ENCODE measurements at regions not wholly inside any gene's neighbourhood (a gene's known extent, or its start where the extent isn't known, plus 50 kb on each side); places are given as distances from the start of the nearest gene placed in this dataset.

DNA sequence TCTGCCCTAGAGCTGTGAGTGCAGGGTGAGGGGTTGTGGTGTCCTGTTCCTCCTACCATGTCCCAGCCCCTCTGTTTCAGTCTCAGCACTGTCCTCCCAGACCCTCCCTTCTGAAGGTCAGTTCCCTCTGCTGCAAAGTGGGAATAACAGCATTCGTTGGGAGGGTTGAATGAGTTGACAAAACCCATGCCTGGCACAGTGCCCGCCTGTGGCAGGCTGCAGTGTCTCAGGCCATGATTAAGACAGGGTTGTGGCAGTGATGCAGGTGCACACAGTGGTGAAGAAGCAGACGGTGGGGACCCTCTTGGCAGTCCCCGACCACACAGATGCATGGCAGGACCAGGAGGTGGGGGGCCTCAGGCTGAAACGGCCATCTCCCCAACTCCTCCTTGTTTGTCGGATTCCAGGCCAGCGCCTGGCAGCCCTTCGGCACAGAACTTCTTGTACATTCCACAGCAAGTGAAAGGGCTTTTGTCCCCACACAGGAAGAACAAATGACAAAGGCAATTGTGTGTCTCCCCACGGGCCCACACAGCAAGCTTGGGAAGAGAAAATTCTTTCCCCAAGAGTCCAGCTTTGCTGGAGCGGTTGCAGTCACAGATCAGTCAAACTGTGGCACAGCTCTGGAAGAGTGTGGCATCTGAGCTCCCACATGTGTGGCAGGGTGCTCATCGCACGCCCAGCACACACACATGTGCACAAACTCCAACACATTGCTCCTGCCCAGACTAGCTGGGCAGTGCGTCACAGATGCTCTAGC, 58.1 kb upstream of the EPCAM start:
- TF ChIP-seq, protein P1, sequence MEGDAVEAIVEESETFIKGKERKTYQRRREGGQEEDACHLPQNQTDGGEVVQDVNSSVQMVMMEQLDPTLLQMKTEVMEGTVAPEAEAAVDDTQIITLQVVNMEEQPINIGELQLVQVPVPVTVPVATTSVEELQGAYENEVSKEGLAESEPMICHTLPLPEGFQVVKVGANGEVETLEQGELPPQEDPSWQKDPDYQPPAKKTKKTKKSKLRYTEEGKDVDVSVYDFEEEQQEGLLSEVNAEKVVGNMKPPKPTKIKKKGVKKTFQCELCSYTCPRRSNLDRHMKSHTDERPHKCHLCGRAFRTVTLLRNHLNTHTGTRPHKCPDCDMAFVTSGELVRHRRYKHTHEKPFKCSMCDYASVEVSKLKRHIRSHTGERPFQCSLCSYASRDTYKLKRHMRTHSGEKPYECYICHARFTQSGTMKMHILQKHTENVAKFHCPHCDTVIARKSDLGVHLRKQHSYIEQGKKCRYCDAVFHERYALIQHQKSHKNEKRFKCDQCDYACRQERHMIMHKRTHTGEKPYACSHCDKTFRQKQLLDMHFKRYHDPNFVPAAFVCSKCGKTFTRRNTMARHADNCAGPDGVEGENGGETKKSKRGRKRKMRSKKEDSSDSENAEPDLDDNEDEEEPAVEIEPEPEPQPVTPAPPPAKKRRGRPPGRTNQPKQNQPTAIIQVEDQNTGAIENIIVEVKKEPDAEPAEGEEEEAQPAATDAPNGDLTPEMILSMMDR (IDR thresholded peaks at IDR 0.05; ENCODE audit: low read depth, low read length): no peak
- Histone ChIP-seq H3K9me3 (ENCODE audit: low read depth) (no peaks in the 10 kb centered on the region), H3K4me3 (no peak overlapping the region), H3K27me3 (peaks cover 3% of the 10 kb centered on the region), H3K27ac (no peak overlapping the region), H3K4me1 (ENCODE audit: low read depth) (peaks cover 19% of the 10 kb centered on the region), H3K36me3 (no peaks in the 10 kb centered on the region)
- DNase-seq (ENCODE audit: low read depth in 1 of 2, low spot score in 1 of 2): peak in 1 of 2 donors; percentile 26

DNA sequence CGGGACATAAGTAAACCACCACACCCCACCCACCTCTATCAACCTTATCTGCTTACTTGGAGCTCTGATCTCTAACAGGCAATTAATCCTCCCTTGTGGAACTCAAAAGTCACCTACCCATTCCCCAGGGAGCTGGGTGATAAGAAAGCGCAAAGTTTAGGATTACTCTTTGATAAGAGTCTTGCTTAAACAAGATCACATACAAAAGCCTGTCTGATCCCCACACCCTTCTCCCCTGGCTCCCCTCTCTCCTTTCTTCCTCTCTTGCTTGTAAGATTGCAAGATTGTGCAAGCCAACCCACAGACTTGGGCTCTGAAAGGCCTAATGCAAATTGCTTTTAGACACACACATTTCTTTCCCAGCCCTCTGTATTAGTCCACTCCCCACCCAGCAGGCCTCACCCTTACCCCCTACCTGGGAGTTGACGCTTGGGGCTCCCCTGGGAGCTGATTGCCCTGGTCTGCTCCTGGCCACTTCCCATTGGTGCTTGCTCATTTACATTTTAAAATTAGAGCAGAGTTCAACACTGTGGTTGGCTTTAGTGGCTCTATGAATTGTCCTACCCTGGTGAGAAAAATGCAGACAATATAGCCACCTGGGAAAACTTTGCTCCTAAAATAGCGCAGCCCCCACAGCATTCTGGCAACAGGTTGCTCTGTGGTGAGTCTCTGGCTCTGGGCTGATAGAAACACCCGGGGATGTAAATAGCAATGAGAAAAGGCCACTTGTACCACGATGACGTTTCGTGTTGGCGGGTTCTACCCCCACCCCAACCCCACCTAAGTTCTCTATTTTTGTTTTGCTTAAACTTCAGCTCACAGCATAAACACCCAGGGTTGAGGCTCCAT, 58.9 kb upstream of the EPCAM start:
- TF ChIP-seq, protein P1 (IDR thresholded peaks at IDR 0.05; ENCODE audit: low read depth, low read length): no peak
- H3K9me3 ChIP-seq (ENCODE audit: low read depth): no peaks in the 10 kb centered on the region
- H3K27ac ChIP-seq: peak overlapping the region; percentile 35
- H3K4me1 ChIP-seq (ENCODE audit: low read depth): peaks cover 19% of the 10 kb centered on the region
- peaks cover 3% of the 10 kb centered on the region for H3K27me3 ChIP-seq
- H3K4me3 ChIP-seq: no peak overlapping the region
- DNase-seq (ENCODE audit: low read depth in 1 of 2, low spot score in 1 of 2): peak in 1 of 2 donors; percentile 78
- H3K36me3 ChIP-seq: no peaks in the 10 kb centered on the region

DNA sequence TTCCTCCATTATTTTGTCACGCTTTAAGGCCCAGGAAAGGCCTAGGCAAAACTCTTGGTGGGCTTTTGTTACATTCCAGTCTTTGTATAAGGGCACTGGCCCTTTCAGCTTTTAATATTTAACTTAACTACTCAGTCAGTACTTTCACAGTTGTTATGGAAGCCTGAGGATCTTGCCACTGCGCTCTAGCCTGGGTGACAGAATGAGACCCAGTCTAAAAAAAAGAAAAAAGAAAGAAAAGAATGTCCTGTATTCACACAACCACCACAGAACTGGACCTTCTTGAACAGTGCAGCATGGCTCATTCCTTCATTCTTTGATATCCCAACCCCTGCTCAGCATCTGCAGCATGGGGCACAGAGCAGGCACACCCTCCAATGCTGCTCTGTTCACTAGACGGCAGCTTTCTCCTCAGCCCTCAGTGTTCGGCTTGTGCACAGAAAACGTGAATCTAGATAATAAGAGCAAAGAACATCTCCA, 59.6 kb upstream of the EPCAM start:
- DNase-seq (ENCODE audit: low read depth in 1 of 2, low spot score in 1 of 2): no peak
- Histone ChIP-seq H3K9me3 (ENCODE audit: low read depth) (no peaks in the 10 kb centered on the region), H3K27ac (no peak overlapping the region), H3K4me1 (ENCODE audit: low read depth) (peaks cover 19% of the 10 kb centered on the region), H3K4me3 (no peak overlapping the region), H3K36me3 (no peaks in the 10 kb centered on the region), H3K27me3 (peaks cover 3% of the 10 kb centered on the region)
- TF ChIP-seq, protein P1 (IDR thresholded peaks at IDR 0.05; ENCODE audit: low read depth, low read length): no peak

DNA sequence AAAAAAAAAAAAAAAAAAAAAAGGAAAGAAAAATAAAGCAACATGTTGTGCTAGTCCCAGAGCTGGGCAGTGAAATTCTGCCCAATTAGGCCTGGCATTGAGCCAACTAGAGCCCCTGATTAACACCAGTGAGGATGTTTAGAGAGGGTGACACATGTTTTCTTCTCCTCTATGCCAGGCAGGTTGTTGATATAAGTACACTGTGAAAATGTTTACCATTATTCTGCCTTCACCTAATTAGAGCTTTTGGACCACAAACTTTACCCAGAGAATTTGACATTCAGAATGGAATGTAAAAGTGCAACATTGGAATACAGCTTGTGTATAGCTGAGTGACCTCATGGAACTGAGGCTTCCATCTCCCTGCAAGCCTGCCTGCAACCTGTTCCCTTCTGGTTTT, 62.0 kb upstream of the EPCAM start:
- peaks cover 26% of the 10 kb centered on the region for H3K4me1 ChIP-seq (ENCODE audit: low read depth)
- H3K27me3 ChIP-seq: peaks cover 3% of the 10 kb centered on the region
- TF ChIP-seq, protein P1 (IDR thresholded peaks at IDR 0.05; ENCODE audit: low read depth, low read length): no peak
- H3K27ac ChIP-seq: no peak overlapping the region
- DNase-seq (ENCODE audit: low read depth in 1 of 2, low spot score in 1 of 2): no peak
- no peaks in the 10 kb centered on the region for H3K9me3 ChIP-seq (ENCODE audit: low read depth)
- H3K4me3 ChIP-seq: no peak overlapping the region
- no peaks in the 10 kb centered on the region for H3K36me3 ChIP-seq

DNA sequence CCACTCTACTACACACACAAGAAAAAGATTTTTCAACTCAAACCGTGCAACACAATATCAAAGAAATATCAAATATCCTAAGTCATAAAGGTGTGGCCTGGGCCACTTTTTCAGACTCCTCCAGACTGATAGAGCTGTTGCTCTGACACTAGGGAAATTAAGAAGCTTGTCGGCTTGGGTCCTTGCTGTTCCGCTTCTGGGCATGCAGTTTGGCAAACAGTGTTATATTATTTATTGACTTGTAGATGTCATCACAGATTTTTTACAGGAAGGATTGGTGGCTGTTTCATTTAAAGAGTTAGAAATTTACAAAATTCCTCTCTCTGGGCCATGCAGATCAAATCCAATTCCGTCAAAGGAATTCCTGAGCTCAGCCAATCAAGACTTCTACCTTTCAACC, 64.5 kb upstream of the EPCAM start:
- Histone ChIP-seq H3K36me3 (no peaks in the 10 kb centered on the region), H3K9me3 (ENCODE audit: low read depth) (no peaks in the 10 kb centered on the region), H3K27ac (no peak overlapping the region), H3K27me3 (peaks cover 3% of the 10 kb centered on the region), H3K4me1 (ENCODE audit: low read depth) (peaks cover 19% of the 10 kb centered on the region), H3K4me3 (no peak overlapping the region)
- no peak for DNase-seq (ENCODE audit: low read depth in 1 of 2, low spot score in 1 of 2)
- TF ChIP-seq, protein P1 (IDR thresholded peaks at IDR 0.05; ENCODE audit: low read depth, low read length): no peak

Measured in cardiac muscle cell (in vitro differentiated cells and primary cell).